ENCODE measurements at regions not wholly inside any gene's neighbourhood (a gene's known extent, or its start where the extent isn't known, plus 50 kb on each side); places are given as distances from the start of the nearest gene placed in this dataset.

DNA sequence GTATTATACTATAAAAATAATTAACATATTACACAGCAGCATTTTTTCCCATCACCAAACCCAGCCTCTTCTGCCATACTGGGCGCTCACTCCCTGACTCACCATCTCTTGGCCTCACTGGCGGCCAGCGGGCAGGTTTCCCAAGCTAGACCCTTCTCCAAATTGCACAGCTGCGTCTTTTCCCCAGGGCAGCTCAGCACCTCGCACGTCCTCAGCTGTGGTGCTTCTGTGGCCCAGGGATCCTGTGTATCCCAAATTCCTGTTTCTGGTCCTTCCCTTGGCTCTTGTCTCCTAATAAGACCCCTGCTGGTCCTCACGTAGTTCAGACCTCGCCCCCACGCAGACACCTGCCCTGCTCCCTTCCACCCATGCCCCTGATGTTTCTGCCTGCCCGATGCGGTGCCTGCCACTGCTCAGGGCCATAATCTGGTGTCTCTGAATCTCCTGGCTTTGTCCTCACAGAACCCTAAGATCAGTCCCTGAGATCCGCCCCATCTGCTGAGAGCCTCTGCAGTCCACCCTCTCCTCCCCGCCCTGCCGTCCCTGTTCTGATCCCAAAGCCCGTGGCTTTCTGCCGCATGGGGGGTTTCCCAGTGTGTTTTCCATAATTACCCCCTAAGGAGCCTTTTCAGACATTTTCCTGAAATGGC lies 290.1 kb downstream of the TCERG1L start:
- TF ChIP-seq, protein P1, sequence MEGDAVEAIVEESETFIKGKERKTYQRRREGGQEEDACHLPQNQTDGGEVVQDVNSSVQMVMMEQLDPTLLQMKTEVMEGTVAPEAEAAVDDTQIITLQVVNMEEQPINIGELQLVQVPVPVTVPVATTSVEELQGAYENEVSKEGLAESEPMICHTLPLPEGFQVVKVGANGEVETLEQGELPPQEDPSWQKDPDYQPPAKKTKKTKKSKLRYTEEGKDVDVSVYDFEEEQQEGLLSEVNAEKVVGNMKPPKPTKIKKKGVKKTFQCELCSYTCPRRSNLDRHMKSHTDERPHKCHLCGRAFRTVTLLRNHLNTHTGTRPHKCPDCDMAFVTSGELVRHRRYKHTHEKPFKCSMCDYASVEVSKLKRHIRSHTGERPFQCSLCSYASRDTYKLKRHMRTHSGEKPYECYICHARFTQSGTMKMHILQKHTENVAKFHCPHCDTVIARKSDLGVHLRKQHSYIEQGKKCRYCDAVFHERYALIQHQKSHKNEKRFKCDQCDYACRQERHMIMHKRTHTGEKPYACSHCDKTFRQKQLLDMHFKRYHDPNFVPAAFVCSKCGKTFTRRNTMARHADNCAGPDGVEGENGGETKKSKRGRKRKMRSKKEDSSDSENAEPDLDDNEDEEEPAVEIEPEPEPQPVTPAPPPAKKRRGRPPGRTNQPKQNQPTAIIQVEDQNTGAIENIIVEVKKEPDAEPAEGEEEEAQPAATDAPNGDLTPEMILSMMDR (conservative IDR thresholded peaks at IDR 0.05; ENCODE audit: low read length) = no peak
- TF ChIP-seq EZH2phosphoT487 (IDR thresholded peaks at IDR 0.05; ENCODE audit: borderline replicate concordance, low read depth, low read length) = no peak
